Kidney epithelial cell (primary cell): ENCODE measurements at regions not wholly inside any gene's neighbourhood (a gene's known extent, or its start where the extent isn't known, plus 50 kb on each side); places are given as distances from the start of the nearest gene placed in this dataset.

ENCODE experiments used
- DNase-seq: peaks from one replicate; pipeline ENCODE4 v3.0.0-alpha.2; 2010; ENCODE audit warnings: low read depth
- H3K27me3 ChIP-seq: 2 replicates; pipeline ENCODE4 v1.6.0; 2011; ENCODE audit warnings: low read length; ENCODE audit not compliant: control insufficient read depth, insufficient read depth
- H3K36me3 ChIP-seq: 2 replicates; pipeline ENCODE4 v1.5.1; 2011; ENCODE audit warnings: low read length; ENCODE audit not compliant: control insufficient read depth, insufficient read depth
- H3K4me3 ChIP-seq: 2 replicates; pipeline ENCODE4 v1.5.1; 2011; ENCODE audit warnings: low read depth, mild to moderate bottlenecking, control low read depth, low read length
- CTCF ChIP-seq: IDR thresholded peaks from 2 replicates; pipeline ENCODE4 v1.5.1; 2011; ENCODE audit warnings: mild to moderate bottlenecking, moderate library complexity, low read length, control low read depth, inconsistent platforms; ENCODE audit not compliant: insufficient read depth, poor library complexity, severe bottlenecking

DNA sequence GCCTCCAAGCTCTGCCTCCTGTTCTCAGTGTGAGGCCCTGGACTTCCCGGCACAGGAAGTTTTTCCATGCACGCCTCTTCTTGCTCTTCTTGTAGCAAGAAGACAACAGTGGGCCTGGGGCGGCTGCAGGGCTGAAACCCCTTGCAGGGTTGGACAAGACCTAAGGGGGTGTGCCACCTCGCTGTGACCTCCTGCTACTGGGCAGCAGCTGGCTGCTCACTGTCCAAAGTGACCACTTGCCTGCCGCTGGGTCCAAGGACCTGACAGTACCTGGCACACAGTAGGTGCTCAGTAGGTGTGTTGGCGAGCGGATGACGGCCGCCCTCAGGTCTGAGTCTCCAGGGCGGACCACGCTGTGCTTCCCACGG lies 331.6 kb downstream of the C16orf95 start:
- H3K36me3 ChIP-seq: no peaks in the 10 kb centered on the region
- no peak for TF ChIP-seq CTCF
- no peak for DNase-seq

GRCh38 chr16:86986136-86986535 lies 331.1 kb downstream of the C16orf95 start:
- Histone ChIP-seq H3K4me3 (no peak overlapping the region), H3K36me3 (no peaks in the 10 kb centered on the region), H3K27me3 (no peaks in the 10 kb centered on the region)
- no peak for TF ChIP-seq CTCF
- DNase-seq: no peak

More for the DNA sequence above, 331.6 kb downstream of the C16orf95 start:
- Histone ChIP-seq H3K27me3 (no peaks in the 10 kb centered on the region), H3K4me3 (no peak overlapping the region)

DNA sequence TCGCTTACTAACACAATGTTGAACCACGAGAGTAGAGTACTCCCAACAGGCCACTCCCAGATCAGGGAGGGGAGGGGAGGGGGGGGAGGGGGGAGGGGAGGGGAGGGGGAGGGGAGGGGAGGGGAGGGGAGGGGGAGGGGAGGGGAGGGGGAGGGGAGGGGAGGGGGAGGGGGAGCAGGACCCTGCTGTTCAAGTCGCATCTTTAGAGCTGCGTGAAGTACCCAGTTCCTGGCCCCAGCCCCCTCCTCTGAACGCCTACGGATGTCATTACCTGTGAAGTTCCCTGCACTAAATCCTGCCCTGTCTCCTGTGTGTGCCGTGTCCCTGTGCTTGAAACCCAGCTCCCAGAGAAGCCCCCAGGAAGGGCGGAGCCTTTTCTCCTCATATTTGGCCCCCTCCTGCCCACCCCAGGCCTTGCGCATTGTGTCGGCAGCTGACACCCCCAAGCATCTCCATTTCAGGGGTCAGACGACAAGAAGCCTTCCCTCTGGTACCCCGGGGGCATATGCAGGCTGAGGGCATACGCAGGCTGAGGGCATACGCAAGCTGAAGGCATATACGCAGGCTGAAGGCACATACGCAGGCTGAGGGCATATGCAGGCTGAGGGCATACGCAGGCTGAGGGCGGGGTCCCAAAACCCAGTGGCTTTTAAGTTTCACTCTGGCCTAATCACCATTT lies 330.2 kb downstream of the C16orf95 start:
- Histone ChIP-seq H3K4me3 (no peak overlapping the region), H3K36me3 (no peaks in the 10 kb centered on the region), H3K27me3 (no peaks in the 10 kb centered on the region)
- TF ChIP-seq CTCF: no peak
- DNase-seq: no peak

DNA sequence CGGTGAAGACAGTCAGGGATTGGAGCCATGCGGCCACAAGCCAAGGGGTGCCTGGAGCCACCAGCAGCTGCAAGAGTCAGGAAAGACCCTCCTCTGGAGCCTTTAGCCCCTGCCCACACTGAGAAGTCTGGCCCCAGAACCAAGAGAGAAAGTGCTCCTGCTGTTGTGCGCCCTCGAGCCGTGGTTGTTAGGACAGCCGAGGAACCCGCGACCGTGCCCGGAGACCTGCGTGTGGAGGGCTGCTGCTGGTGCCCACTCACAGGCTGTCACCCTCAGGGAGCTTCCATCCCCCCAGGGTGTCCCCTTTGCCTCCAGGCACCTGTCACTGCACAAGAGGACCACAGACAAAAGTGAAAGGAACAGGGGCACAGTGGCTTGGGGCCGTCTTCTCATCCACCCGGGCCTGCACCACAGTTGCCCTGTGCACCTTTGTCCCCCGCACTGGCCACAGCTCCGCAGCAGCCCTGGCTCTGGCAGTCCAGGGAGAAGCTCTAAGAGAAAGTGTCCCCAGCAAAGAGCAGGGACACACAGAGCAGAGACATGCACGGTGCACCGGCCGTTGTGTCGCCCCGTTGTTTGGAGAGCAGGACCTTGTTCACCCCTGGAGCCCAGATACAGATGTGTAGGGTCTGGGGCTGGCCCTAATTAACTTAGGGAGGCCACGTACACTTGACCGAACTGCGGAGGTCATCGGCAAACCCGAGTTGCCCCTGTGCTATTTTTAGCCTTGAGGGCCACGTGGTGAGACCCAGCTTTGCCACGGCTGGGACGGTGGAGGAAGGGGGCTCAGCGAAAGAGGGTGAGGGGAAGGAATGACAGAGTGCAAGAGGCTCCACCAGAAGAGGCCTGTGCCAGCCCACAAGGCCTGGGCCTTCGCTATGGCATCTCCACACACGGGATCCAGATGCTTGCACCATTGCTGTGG lies 329.2 kb downstream of the C16orf95 start:
- no peak for TF ChIP-seq CTCF
- H3K27me3 ChIP-seq: no peaks in the 10 kb centered on the region
- no peak for DNase-seq
- H3K4me3 ChIP-seq: no peak overlapping the region
- no peaks in the 10 kb centered on the region for H3K36me3 ChIP-seq

DNA sequence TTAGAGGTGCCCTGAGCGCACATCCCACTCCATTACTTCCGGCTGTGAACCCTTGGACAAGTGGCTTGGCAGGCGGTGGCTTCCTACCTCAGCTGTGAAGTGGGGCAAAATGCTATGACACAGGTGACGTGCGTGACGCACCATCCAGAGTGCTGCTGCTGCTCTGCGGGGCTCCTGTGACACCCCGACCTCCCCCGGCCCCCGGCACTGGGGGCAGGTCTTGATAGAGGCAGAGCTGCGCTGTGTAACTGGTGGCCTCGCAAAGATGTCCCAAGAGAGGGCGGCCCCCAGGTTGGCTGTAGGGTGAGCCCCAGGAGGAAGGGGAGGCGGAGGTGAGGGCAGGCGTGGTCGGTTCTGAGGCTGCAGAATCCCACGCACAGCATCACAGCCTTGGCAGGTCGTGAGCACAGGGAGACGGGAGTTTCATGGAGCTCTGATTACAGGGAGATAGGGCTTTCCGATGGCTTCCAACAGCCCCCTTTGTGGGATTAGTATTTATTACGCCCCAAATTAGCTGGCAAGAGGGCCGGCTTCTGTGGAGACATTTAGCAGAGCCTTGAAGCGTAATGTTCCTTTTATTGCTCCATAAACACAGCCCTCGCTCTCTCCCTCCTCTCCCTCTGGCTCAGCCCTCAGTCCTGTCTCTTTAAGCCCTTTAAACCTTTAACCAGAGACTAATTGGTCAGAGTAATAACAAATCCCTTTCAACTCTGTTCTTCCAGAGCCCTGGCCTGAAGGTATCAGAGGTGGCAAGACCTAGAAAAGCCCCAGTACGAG lies 328.1 kb downstream of the C16orf95 start:
- H3K36me3 ChIP-seq: no peaks in the 10 kb centered on the region
- no peaks in the 10 kb centered on the region for H3K27me3 ChIP-seq
- no peak overlapping the region for H3K4me3 ChIP-seq
- no peak for DNase-seq
- TF ChIP-seq CTCF: no peak
